ENCODE measurements at regions not wholly inside any gene's neighbourhood (a gene's known extent, or its start where the extent isn't known, plus 50 kb on each side); places are given as distances from the start of the nearest gene placed in this dataset.
A peak's percentile ranks its signal among the peaks of the same experiment; 100 is the strongest.

DNA sequence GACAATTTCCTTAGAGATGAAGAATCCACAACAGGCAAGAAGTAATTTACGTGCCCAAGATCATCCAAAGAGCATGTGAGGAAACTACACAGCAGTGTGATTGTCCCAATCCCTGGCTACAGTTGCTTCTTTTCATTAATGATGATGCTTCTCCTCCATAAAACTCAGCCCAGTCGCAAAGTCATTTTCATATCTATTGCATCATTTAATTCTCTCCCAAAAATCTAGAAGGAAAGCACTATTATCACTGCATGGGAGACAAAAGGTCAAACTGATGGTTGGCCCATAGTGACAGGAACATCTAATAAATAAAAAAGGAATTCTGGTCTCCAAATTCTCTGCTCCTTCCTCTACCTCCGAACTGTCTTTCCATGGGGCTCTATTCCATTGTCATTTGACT, 103.5 kb upstream of the SERP2 start:
- ChIA-PET POLR2A (no interaction called here), CTCF (ENCODE audit: unreplicated experiment) (no interaction called here)
- Histone ChIP-seq H3K9me2 (ENCODE audit: insufficient read depth, low read length) (no peaks in the 10 kb centered on the region), H3K4me3 (ENCODE audit: low read depth, low read length, poor library complexity, severe bottlenecking) (no peak overlapping the region), H2AFZ (ENCODE audit: low read length) (no peak overlapping the region), H3K79me2 (ENCODE audit: insufficient read depth, low read depth, low read length) (no peaks in the 10 kb centered on the region), H3K4me1 (ENCODE audit: insufficient read depth, low read length, poor library complexity, severe bottlenecking) (peaks cover 48% of the 10 kb centered on the region), H3K4me2 (ENCODE audit: low read length) (no peak overlapping the region), H3K27ac (ENCODE audit: low read depth, low read length, poor library complexity, severe bottlenecking) (no peak overlapping the region), H3K36me3 (ENCODE audit: insufficient read depth, low read length) (no peaks in the 10 kb centered on the region), H4K20me1 (ENCODE audit: insufficient read depth, low read length) (no peaks in the 10 kb centered on the region), H3K9me3 (ENCODE audit: low read length) (no peaks in the 10 kb centered on the region)
- TF ChIP-seq, protein P1, sequence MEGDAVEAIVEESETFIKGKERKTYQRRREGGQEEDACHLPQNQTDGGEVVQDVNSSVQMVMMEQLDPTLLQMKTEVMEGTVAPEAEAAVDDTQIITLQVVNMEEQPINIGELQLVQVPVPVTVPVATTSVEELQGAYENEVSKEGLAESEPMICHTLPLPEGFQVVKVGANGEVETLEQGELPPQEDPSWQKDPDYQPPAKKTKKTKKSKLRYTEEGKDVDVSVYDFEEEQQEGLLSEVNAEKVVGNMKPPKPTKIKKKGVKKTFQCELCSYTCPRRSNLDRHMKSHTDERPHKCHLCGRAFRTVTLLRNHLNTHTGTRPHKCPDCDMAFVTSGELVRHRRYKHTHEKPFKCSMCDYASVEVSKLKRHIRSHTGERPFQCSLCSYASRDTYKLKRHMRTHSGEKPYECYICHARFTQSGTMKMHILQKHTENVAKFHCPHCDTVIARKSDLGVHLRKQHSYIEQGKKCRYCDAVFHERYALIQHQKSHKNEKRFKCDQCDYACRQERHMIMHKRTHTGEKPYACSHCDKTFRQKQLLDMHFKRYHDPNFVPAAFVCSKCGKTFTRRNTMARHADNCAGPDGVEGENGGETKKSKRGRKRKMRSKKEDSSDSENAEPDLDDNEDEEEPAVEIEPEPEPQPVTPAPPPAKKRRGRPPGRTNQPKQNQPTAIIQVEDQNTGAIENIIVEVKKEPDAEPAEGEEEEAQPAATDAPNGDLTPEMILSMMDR (conservative IDR thresholded peaks at IDR 0.05; ENCODE audit: low read length): no peak
- TF ChIP-seq EZH2phosphoT487 (IDR thresholded peaks at IDR 0.05; ENCODE audit: borderline replicate concordance, low read depth, low read length): no peak
- DNase-seq (ENCODE audit: low spot score): no peak
- BruUV-seq (replicated peaks): no TSS peak
- intact Hi-C loops (cut with micrococcal nuclease; ENCODE audit: unreplicated experiment): no loop called here

DNA sequence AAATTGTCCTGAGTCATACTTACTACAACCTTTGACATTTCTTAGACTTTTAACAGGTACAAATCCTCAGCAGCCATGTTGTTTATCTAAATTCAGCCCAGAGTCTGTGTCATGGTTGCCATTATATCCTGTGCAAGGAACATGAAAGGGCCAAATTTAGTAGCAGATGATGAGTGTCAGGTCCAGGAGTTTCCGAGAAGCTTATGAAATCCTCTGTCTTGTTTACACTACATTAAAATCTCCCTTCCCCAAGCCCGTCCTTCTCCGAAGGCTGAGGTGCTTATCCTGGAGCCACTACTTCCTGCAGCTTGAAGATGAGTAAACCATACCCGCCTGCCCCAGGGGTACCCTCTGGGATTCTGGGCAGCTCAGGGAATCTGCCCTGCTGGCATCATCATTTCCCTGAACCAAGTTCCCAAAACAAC, 102.6 kb upstream of the SERP2 start:
- intact Hi-C loops (cut with micrococcal nuclease; ENCODE audit: unreplicated experiment): no loop called here
- Histone ChIP-seq H3K9me3 (ENCODE audit: low read length) (no peaks in the 10 kb centered on the region), H3K27ac (ENCODE audit: low read depth, low read length, poor library complexity, severe bottlenecking) (no peak overlapping the region), H4K20me1 (ENCODE audit: insufficient read depth, low read length) (no peaks in the 10 kb centered on the region), H3K36me3 (ENCODE audit: insufficient read depth, low read length) (no peaks in the 10 kb centered on the region), H3K4me1 (ENCODE audit: insufficient read depth, low read length, poor library complexity, severe bottlenecking) (peaks cover 55% of the 10 kb centered on the region), H3K4me2 (ENCODE audit: low read length) (no peak overlapping the region), H3K9me2 (ENCODE audit: insufficient read depth, low read length) (no peaks in the 10 kb centered on the region), H2AFZ (ENCODE audit: low read length) (peak overlapping the region; percentile 20; the same call in 1 of the 2 replicates), H3K79me2 (ENCODE audit: insufficient read depth, low read depth, low read length) (no peaks in the 10 kb centered on the region), H3K4me3 (ENCODE audit: low read depth, low read length, poor library complexity, severe bottlenecking) (no peak overlapping the region)
- DNase-seq (ENCODE audit: low spot score): no peak
- BruUV-seq (replicated peaks): no TSS peak
- POLR2A ChIA-PET: interaction anchor here (0.7 kb wide), 1 partner anchor 524 kb away, joined by 3 read pairs; no protein-coding TSS in a partner anchor
- CTCF ChIA-PET (ENCODE audit: unreplicated experiment): no interaction called here
- no peak for TF ChIP-seq EZH2phosphoT487 (IDR thresholded peaks at IDR 0.05; ENCODE audit: borderline replicate concordance, low read depth, low read length)
- TF ChIP-seq, protein P1 (conservative IDR thresholded peaks at IDR 0.05; ENCODE audit: low read length): no peak

DNA sequence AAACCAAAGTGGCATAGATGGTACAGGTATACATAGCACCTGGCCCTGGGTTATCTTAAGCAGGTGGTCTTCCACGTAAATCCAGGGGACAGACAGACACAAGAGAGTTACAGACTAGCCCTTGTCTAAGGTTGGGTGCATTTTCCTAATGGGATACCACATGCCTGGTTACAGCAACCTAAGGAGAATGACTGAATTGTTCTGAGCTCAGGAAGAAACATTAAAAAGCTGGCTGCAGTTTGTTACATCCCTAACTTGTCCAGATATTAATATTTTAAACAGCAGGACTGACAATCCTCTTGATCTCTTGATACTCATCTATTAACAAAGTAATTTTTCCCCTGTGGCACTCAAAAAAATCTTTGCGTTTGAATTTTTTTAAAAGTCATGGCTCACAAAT, 102.2 kb upstream of the SERP2 start:
- ChIA-PET POLR2A (interaction anchor here (0.7 kb wide), 1 partner anchor 523 kb away, joined by 3 read pairs; no protein-coding TSS in a partner anchor), CTCF (ENCODE audit: unreplicated experiment) (no interaction called here)
- TF ChIP-seq, protein P1 (conservative IDR thresholded peaks at IDR 0.05; ENCODE audit: low read length): no peak
- TF ChIP-seq EZH2phosphoT487 (IDR thresholded peaks at IDR 0.05; ENCODE audit: borderline replicate concordance, low read depth, low read length): no peak
- BruUV-seq (replicated peaks): no TSS peak
- no peak for DNase-seq (ENCODE audit: low spot score)
- Histone ChIP-seq H3K4me3 (ENCODE audit: low read depth, low read length, poor library complexity, severe bottlenecking) (no peak overlapping the region), H3K4me2 (ENCODE audit: low read length) (no peak overlapping the region), H3K36me3 (ENCODE audit: insufficient read depth, low read length) (no peaks in the 10 kb centered on the region), H3K9me3 (ENCODE audit: low read length) (no peaks in the 10 kb centered on the region), H3K4me1 (ENCODE audit: insufficient read depth, low read length, poor library complexity, severe bottlenecking) (peaks cover 57% of the 10 kb centered on the region), H2AFZ (ENCODE audit: low read length) (peak overlapping the region; percentile 20; the same call in 1 of the 2 replicates), H3K79me2 (ENCODE audit: insufficient read depth, low read depth, low read length) (no peaks in the 10 kb centered on the region), H3K9me2 (ENCODE audit: insufficient read depth, low read length) (no peaks in the 10 kb centered on the region), H4K20me1 (ENCODE audit: insufficient read depth, low read length) (no peaks in the 10 kb centered on the region), H3K27ac (ENCODE audit: low read depth, low read length, poor library complexity, severe bottlenecking) (no peak overlapping the region)
- intact Hi-C loops (cut with micrococcal nuclease; ENCODE audit: unreplicated experiment): no loop called here

Data from OCI-LY7 (cell line).